Adrenal gland (tissue), 5 donors: ENCODE measurements at regions not wholly inside any gene's neighbourhood (a gene's known extent, or its start where the extent isn't known, plus 50 kb on each side); places are given as distances from the start of the nearest gene placed in this dataset.

Experiments
- CTCF ChIP-seq, 6 experiments: fragments of 450-650 bp in 4 of 6; fragments of 200-600 bp in 2 of 6; sonication (generic) in 1 of 6; IDR thresholded peaks; 1 replicate in 5 of 6; 2 replicates in 1 of 6; pipeline versions ENCODE4 v1.5.1 to v1.8.0; 2016 to 2021; ENCODE audit warnings: antibody characterized with exemption in 6 of 6, mild to moderate bottlenecking in 2 of 6, moderate library complexity in 1 of 6
- POLR2A ChIP-seq, 2 donors: fragments of 450-650 bp; IDR thresholded peaks; one replicate each; pipeline ENCODE4 v1.6.1; 2017; ENCODE audit warnings: antibody characterized with exemption in 2 of 2, mild to moderate bottlenecking in 2 of 2, moderate library complexity in 1 of 2
- donor health status: DM: no; HTN: no; CAD: no.

- TF ChIP-seq CTCF (IDR thresholded peaks at IDR 0.05), result no peak
- no peak for TF ChIP-seq POLR2A (IDR thresholded peaks at IDR 0.05)
Measured at GRCh38 chr2:134190807-134191203, 63.1 kb upstream of the MGAT5 start.
